ENCODE measurements at regions not wholly inside any gene's neighbourhood (a gene's known extent, or its start where the extent isn't known, plus 50 kb on each side); places are given as distances from the start of the nearest gene placed in this dataset.
A peak's percentile ranks its signal among the peaks of the same experiment; 100 is the strongest.
"Not testable (repeated sequence)": the region's sequence is repeated elsewhere in the genome, so short reads cannot be mapped to it uniquely, and the experiment has no call there.

GRCh38 chr7:51639661-51640334 is 323.2 kb upstream of the COBL start:
- no peak for DNase-seq

GRCh38 chr7:51636503-51636902 is 319.9 kb upstream of the COBL start:
- DNase-seq = no peak

DNA sequence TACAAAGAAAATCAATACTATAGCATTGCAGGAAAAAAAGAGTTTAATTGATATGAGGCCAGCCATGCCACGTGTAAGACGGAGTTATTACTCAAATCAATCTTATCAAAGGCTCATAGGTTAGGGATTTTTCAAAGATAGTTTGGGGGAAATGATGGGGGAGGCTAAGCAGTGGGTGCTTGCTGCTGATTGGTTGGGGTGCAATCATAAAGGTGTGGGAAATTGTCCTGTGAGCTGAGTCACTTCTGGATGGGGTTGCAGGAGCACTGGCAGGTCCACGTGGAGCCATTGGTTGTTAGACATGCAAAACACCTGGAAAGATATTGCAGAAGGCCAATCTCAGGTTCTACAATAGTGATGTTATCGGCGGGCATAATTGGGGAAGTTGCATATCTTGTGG is 319.2 kb upstream of the COBL start:
- no peak for DNase-seq

GRCh38 chr7:51634538-51634937 is 317.9 kb upstream of the COBL start:
- DNase-seq = no peak

- DNase-seq = no peak
Observed at GRCh38 chr7:51634025-51634424, 317.4 kb upstream of the COBL start.

- no peak for DNase-seq
Observed at GRCh38 chr7:51633596-51633995, 317.0 kb upstream of the COBL start.

GRCh38 chr7:51633006-51633405 is 316.4 kb upstream of the COBL start:
- DNase-seq = no peak

DNA sequence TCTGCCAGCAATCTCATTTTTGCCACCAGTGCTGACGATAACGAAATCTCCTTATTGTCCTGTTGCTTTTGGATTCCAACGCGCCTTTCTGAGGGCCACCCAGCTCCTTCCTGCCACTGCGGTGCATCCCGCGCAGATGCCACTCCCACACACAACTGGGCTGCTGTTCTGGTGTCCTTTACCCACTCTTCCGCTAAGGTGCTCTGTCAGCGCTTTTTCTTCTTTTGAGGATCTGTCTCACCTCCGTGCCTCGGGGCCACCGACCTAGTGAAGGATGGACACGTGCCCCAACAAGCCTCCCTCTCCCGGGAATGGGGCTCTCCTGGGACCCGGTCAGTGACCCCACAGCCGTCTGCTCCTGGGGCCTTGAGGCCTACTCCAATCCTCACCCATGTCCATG is 314.3 kb upstream of the COBL start:
- no peak for DNase-seq

DNA sequence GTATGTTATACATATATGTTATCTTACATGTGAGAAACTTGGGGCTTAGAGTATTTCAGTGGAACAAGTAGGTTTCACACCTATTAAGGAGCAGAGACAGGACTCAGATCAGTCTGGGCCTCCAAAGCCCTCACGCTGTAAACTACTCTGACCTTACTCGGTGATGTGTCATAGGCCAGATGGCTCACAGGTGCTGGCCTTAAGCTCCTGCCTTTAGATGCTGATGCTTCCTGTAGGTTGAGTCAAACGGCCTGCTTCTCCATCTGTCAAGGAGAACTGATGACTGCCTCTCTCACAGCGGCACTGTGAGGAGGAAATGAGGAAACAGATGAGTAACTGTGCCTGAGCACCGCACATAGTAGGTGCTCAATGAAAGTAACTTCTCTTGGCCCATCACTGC is 312.6 kb upstream of the COBL start:
- DNase-seq = no peak

DNA sequence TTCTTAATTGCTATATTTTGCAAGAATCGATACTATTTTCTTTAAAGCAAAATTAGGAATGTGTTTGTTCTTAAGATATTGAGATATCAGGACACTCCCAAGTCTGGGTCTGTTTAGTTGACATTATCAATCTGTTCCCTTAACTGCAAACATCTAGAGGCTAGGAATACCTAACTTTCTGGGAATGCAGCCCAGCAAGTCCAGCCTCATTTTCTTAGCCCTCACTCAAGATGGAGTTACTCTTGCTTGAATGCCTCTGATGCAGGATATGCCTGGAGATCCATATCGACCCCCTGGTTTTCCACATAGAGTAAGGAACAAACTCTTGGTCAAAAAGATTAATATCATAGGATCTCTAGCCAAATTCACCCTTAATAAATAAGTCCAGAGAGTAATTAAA is 305.3 kb upstream of the COBL start:
- DNase-seq = no peak

DNA sequence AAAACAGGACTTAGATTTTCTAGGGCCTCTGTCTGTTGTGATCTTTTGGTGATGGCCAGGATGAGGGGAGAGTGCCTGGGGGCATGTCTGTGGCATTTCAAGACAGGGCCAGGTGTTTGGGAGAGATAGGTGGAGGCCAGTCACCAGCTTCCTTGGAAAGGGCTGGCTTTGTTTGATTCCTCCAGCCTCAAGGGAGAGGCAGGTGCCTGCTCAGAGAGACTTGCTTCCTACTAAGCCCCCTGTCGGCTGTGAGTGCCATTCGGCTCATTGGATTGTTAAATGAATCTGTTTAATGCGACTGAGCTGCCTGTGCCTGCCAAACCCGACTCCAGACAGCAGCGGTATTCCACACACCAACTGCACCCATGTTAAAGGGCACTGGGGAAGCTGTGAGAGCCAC is 304.1 kb upstream of the COBL start:
- DNase-seq = no peak

DNA sequence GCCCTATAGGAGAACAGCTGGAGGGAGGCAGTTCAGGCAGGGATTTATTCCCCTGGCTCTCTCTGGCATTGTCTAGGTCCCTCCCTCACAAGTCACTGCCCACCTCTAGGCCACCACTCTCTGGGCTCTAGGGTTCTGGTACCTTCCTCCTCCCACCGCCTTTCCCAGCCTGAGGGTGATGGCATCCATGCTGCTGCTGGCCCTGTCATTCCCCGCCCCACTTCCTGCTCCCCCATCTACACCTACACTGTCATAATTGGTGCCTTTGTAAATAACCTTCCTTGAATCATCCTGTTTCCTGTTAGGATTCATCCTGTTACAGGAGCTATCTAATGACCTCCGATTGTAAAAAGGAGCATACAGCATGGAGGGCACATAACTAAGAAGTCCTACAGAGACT is 303.3 kb upstream of the COBL start:
- DNase-seq = no peak

DNA sequence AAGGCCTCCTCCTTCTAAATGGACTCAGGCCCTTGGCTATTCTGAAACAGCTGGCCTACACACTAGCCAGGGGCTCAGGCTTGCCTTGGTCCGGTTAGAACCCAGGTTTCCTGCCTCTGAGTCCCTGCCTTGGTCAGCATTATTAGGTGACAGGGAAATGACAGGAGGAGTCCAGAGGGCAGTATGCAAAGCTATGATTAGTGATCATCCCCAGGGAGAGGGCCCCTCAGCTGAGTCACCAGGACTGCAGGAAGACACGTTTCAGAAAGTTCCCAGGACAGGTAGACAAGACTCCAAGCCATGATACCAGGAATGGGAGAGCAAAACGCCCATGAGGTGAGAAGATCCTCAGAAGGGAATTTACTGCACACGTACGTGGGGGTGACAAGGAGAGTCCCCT is 301.1 kb upstream of the COBL start:
- DNase-seq = no peak

DNA sequence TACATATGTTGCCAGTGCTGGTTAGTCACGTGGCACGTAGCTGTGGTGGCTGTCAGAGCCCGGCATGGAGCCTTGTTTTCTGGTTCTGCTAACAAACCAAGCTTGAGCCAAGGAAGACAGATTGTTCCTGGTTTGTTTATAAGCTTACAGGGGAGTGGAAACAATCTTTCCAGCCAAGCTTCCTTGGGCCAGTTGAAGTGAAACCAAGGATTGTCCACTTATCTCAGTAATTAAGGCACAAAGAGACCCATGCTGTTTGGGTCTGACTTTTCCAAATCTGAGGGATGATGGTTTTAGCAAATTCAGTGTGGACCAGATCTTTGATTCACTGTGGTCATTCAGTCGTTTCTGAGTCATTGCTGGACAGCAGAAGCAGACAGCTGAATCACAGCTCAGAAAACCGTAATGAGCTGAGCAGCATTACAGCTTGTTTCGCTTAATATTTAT is 297.3 kb upstream of the COBL start:
- DNase-seq = no peak

DNA sequence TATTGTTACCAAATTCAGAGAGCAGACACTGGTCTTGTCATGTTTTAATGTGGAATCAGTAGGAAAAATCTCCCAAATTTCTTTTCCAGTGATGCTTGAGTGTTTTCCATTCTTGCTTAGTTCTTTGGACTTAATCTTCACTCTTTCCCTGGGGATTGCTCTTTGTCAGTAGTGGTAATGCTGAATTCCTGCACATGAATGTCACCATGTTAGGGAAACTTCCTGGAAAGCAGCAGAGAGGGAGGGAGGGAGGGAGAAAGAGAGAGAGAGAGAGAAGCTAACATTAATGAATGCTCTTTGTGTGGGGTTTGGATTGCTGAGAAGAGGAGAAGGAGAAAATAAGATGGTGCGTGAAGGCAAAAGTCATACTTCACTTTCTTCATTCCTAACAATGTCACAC is 295.3 kb upstream of the COBL start:
- DNase-seq = no peak

- no peak for DNase-seq
Observed at GRCh38 chr7:51607447-51607846, 290.8 kb upstream of the COBL start.

- DNase-seq = no peak
Observed at GRCh38 chr7:51606601-51607154, 290.1 kb upstream of the COBL start.

DNA sequence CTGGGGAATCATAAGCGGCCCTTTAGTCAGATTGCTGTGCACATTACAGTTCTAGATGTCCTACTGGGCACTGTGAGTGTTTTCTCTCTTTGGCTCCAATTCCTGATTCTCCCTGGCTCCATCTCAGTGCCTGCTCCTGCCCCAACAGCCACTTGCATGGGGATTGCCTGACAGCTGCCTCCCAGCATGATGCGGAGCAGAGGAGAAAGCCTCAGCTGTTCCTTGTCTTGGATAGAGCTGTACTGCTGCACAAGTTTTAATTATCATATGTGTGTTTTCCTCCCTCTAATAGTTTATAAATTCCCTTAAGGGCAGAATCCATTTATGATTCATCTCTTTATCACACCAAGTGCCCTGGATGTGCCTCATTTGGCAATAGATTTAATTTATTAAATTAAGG is 285.8 kb upstream of the COBL start:
- DNase-seq = no peak

DNA sequence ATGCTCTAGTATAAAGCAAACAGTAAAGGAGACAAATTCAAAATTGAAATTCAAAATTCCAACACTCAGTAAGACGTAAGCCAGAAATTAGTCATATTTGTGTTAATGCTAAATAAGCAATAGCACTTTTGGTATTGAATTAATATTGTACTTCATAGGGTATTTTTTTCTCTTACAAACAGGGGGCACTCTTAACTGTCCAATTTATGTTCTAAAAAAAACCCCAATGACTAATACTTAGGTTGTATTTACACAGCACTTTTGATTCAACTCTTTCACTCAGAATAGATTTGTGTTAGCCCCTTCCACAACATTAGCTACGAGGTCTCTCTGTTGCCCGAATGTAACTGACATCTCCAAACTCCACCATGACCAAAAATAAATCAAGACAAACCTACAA is 284.9 kb upstream of the COBL start:
- DNase-seq = no peak

DNA sequence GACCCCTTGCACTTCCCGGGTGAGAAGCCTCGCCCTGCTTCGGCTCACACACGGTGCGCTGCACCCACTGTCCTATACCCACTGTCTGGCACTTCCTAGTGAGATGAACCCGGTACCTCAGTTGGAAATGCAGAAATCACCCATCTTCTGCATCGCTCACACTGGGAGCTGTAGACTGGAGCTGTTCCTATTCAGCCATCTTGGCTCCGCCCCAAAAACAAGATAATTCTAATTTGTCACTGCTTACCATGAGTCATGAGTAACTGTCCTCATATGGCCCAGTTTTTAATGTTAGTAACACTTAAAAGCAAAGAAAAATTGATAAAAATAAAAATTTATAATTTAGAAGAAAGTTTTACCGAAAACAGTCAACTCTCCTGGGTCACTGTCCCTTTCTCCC is 283.3 kb upstream of the COBL start:
- not testable (repeated sequence) for DNase-seq

- no peak for DNase-seq
Observed at GRCh38 chr7:51593628-51594027, 277.0 kb upstream of the COBL start.

- DNase-seq = no peak
Observed at GRCh38 chr7:51592842-51593599, 276.4 kb upstream of the COBL start.

DNA sequence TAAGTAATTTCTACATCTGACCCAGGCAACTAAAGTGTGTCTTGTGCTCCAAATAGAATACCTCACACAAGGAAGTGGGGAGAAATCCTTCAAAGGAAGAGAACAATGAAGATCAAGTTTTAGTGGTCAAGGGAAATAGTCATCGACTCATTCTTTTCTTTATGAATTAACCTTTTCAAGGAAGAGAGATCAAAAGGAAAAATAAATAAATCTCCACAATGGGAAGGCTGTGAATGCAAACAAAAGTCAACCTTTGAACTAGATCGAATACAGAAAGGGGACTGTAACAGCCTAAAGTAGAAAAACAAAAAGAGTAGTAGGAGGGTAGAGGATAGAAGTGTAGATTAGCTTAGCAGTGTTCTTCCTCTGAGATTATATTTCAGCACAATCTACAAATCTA is 274.6 kb upstream of the COBL start:
- DNase-seq = peak; percentile 15

- no peak for DNase-seq
Observed at GRCh38 chr7:51590746-51591145, 274.1 kb upstream of the COBL start.

DNA sequence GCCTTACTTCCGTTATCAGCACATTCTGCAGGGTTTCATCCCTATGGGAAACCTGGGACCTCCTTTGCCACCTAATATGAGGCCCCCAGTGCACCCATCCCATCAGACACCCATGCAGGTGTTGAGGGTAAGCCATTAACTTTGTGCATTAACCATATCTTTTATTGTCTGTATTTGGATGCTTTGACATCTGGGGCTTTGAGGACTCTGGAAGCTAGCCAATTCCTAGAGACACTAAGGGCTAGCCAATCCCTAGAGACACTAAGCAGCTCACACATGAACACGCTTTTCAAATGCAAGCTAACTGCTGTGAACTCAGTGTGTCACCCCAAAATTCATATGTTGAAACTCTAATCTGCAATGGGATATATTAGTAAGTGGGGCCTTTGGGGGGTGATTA is 272.5 kb upstream of the COBL start:
- no peak for DNase-seq

Measured in NCI-H2029 treated with DMSO at 0.1 percent for 48 hours (cell line).